GM18508 (cell line): ENCODE measurements at regions not wholly inside any gene's neighbourhood (a gene's known extent, or its start where the extent isn't known, plus 50 kb on each side); places are given as distances from the start of the nearest gene placed in this dataset.
"Not testable (repeated sequence)": the region's sequence is repeated elsewhere in the genome, so short reads cannot be mapped to it uniquely, and the experiment has no call there.

ENCODE experiments used
- ATAC-seq: cut with Tn5 transposase; IDR thresholded peaks from one replicate; pipeline ENCODE4 v1.9.1; 2021; ENCODE audit warnings: moderate number of reproducible peaks; ENCODE audit not compliant: insufficient read depth, unreplicated experiment

DNA sequence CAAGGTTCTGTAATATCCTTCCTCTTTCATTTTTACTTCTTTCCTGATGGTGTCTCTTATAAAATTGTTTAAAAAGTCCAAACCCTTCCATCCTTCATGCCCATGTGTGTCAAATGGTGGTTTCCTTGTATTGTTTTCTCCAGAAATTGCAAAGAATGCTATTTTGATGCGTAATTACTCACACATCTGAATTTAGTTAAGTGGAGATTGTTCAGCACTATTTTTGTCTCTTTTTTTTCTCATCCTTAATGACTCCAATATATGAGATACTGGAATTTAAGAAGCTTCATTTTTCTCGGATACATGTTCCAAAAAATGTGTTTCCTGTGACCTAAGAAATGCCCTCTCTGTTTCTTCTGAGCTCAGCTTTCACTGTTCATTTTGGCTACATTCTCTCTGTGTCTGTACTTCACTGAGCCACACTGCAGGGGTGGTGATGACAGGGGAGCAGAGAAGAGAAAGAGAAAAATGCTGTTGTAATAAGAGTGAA lies 799.8 kb downstream of the DIPK2A start:
- ATAC-seq, result no peak

DNA sequence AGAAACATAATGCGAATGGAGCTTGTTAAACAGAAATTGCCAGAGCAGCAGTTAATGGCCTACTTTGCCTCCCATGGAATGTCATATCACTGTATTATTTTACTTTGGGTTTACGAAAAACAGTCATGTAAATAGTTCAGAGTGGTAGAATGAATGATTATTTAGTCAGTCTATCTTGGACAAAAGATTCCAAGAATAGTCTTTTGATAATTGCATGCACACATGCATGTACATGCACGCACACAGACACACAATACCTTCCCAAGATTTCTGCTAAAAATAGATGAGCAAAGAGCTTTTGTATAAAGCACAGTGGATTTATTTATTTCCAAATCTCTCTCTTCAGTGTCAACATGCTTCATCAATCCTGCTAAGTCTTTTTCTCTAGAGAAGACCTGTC lies 800.7 kb downstream of the DIPK2A start:
- no peak for ATAC-seq

DNA sequence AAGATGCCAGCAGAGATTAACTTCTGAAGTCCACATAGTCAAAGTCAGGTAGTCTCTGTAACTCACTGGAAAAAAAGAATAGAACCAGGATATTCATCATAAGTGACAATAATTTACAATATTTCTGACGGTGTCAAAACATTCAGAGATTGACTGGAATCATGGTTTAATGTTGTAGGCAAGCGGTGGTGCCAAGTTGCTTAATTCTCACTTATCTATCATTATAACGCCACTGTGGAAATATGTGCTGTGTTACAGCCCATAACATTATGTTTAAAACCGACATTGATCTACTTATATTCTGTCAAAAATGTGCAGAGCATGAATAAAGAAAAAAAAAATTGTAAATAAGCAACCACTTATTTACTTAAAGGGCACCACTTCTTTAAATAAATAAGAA lies 801.7 kb downstream of the DIPK2A start:
- ATAC-seq, result no peak

DNA sequence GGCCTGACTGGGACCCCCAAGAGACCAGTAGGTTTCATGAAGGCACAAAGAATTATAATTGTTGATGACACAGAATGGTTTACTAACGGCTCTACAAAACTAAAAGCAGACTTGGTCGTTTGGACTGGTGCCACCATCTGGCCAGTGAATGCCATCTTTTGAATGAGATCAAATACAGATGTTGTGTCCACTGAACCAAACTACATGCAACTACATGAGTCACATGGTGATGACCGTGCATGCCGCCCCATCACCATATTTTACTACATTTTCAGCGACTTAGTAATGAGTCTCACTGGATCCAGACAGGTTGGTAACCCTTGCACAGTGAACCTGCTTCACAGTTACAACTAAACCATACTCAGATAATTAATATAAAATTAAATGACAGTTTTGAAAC lies 803.3 kb downstream of the DIPK2A start:
- ATAC-seq, result no peak

DNA sequence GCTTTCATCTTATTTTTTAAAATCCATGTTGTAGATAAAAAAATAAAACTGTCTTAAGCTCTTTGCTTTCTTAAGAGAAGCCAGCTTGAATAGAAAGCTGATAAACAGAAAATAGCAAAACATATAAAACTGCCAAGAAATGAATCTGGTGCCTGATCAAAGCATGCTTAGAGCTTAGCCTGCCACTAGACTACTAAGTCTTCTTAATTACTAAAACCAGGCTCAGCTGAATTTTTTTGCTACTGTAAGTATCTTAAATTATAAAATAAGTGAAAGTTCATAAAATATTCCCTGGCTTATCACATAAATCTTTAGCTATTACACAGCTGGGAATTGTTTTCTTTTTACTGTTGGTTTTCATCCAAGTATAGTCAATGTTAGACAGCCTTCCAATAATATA lies 803.9 kb downstream of the DIPK2A start:
- ATAC-seq, result no peak

DNA sequence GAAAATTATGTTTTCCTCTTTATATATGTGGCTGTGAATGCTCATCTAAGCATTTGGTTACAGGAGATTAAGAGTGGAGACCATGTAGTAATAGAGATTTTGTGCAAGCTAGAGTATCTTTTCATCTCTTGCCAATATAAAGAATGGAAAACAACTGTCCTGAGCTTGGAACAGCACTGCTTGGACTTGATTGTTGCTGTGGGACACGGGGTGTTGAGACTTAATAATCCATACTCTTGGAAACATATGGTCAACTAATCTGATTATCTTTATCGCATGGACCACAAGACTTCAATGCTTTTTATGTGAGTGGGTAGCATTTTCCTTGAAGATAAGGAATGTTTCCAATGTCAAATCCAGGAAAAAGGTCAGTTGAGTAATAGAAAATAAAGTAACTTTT lies 806.3 kb downstream of the DIPK2A start:
- no peak for ATAC-seq

DNA sequence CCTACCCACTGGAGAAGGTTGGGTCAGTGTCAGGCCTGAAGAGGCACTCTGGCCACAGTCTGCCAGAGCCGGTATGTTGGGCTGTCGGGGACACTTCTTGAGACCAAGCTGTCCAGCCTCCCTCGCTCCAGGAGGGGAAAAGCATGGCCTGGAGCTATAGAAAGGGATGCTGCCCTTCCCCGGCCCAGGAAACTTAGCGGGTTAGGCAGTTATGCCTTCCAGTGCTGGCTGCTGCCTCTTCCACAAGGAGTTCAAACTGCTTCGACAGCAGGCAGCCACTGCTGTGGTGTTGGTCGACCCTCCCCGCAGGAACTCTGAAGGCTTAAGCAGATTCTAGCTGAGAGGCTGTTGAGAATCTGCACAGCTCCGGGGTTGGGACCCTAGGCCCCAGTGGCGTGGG lies 819.4 kb downstream of the DIPK2A start:
- ATAC-seq, result no peak

DNA sequence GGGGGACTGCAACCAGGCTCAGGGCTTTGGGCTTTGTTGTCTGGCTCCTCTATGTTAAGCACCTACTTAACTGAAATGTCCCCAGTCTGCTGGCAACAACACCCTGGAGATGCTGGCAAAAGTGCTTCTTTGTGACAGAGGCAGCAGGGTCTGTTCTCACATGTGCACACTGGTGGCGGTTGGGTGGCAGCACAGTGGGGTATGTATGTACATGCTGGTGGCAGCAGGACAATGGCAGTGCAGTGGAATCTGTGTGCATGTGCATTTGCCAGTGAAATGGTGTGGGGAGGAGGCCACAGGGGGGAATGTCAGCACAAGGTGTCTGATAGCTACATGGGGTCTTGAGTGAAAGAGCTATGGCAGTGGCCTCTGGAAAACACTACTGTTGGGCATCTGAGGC lies 830.3 kb downstream of the DIPK2A start:
- ATAC-seq, result no peak

DNA sequence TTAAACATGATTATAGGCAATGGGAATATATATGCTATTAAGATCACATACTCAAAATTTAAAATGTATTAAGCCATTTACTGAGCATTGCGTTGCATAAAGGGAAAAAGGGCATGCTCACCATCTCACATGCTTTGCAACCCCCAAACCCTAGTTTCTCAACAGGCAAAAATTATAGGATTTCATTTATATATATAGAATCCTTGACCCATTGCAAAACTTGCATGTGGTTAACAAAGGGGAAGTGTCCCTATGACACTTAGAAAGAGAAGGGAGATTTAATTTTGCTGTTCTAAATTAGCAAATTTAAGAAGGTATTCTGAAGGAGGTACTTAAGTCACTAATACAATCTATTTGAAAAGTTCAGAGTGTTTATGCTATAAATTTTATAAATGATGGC lies 837.8 kb downstream of the DIPK2A start:
- no peak for ATAC-seq

DNA sequence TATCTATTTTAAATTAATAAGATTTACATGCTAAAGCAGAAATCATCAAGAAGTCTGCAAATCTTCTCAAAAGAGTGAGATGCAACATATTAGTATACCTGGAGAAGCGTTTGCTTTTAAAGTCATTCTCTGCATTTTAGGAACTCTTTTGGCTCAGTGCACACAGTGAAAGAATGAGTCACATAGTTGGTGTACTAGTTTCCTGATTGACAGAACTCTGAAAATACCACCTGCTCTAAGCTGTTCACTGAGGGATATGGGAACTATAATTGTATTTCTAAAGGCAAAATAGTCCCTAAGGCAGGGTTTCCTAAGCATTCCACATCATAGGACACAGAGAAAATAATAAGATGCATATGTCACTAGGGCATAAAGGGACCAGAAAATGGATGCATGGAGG lies 838.5 kb downstream of the DIPK2A start:
- ATAC-seq, result no peak

DNA sequence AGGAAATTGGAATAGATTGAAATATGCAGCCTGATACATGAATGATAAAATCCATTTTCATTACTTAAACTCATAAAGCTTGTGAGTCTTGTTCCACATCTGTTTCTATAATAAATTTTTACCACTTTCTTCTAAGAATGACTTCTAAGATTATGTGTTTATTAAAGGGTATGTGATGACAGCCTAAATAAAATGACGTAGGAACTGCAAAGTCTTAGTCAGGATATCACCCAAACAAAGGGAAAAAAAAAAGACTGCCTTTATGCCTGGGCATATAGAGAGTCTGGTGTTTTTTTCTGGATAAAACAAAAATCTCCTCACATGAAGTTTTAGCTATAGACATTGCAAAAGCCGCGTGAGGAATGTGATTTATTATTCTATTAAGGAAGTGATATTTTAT lies 844.0 kb downstream of the DIPK2A start:
- no peak for ATAC-seq

DNA sequence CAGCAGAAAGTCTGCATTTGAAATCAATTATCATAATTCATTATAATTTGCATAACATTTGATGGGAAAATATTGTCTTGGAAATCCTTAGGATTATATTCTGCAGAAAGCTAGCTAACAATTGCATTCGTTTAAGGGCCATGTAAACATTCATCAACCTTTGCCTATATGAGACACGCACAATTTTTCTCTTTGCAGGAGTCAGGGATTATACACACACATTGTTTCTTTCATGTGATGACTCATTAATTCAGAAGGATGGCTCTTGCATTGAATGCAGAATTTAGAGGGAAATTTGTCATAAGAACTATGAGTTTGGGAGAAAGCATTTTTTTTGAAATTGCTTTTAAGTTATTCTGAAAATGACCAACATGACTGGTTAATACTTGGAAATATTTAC lies 844.7 kb downstream of the DIPK2A start:
- ATAC-seq, result no peak

DNA sequence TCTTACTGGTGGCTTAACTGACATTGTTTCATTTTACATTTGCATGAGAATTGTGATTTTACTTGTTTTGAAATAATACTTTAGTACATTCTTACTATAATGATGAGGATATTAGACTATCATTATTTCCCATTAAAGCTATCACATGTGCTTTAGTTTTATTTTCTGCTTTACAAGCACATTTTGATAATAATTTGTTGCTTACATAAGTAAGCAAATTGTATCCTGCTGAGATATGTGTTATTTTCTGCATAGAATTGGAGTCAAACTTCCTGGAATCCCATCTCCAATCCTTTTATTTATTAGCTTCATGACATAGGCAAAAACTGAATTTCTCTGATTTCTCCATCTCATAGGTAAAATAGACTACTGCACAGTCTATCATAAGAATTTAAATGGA lies 847.4 kb downstream of the DIPK2A start:
- ATAC-seq, result no peak

DNA sequence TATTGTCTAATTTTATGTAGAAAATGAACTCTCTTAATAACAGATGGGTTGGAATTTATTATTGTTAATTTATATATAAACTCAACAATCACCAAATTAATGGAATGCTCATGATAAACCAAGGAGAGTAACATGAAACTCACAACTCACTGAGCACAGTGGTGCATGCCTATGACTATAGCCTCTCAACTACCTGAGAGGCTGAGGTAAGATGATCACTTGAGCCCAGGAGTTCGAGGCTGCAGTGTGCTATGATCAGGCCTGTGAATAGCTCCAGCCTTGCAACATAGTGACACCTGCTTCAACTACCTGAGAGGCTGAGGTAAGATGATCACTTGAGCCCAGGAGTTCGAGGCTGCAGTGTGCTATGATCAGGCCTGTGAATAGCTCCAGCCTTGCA lies 848.6 kb downstream of the DIPK2A start:
- not testable (repeated sequence) for ATAC-seq

DNA sequence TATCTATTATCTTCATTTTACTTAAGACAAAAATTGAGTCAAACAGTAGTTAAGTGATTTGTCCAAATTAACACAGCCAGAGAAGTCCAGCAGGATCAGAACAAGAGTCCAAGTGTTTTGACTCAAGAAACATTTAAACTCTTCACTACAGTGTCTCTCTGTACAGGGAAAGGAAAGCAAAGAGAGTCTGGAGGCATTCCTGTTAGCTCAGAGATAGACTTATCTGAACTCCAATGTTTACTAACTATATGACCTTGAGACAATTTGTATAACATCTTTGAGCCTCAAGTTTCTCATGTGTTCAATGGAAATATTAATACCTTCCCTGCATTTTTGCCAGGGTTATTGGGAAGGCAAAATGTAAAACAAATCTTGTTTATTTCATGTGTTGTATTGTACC lies 849.1 kb downstream of the DIPK2A start:
- ATAC-seq, result no peak

DNA sequence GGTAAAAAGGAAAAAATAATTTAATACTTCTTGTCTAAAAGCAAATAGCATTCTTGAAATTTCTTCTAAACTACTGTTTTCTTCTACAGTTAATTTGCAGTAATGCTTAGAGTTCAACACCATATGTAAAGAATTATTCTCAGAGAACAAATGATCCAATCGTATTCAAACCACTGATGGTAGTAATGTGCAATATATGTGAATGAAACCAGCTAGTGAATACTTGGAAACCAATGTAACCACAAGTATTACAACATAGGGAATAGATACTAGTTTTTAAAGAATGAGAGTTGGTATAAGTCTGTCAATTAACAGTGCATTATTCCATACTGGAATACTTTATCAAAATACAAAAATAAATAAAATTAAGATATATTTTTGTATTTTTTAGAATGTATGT lies 850.0 kb downstream of the DIPK2A start:
- ATAC-seq, result no peak

DNA sequence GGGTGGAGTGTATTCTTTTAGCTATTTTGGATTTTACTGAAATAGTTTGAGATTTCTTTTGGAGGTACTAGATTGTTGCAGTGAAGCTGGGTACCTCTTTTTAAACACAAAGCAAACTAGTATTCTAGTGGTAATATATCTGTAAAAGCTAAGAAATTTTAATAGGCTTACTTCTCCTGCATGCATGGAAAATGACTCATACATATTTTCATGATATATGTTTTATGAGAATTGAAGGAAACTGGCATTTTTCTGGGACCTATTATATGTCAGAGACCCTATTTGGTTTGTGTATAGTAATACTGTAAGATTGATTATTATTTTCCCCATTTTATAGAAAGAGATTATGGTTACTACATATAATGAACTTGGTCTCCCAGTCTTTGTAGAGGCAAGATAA lies 851.0 kb downstream of the DIPK2A start:
- ATAC-seq, result no peak

DNA sequence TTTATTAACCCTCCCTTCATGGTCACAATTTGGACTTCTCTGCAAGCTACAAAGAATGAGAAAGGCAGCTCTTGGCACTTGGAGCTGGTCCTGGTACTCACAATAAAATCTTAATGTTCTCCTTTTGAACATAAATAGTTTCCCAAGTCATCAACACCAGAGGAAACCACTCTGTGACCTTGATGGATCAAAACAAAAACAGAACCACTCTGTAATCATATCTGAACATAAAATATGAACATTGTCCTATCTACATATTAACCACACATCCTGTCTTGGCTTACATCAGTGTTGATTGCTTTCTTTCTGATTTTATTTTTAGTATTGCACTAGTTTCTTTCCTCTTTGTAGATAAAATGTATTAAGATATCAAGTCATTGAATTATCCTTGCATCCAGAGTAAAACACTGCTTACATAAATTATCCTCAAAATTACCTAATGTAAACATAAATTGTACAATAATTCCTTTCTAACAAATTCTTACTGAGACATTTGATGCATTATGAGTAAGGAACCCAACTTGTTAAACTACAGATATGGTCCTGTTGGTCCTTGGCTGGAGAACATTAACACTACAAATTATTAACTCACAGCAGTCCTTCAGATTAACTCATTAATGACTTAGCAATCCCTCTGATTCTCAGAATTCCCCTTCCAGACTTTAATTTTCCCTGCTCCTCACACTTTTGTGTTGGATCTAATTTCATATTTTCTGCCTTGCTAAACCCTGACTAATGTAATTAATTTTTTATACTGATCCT lies 860.5 kb downstream of the DIPK2A start:
- ATAC-seq, result no peak

DNA sequence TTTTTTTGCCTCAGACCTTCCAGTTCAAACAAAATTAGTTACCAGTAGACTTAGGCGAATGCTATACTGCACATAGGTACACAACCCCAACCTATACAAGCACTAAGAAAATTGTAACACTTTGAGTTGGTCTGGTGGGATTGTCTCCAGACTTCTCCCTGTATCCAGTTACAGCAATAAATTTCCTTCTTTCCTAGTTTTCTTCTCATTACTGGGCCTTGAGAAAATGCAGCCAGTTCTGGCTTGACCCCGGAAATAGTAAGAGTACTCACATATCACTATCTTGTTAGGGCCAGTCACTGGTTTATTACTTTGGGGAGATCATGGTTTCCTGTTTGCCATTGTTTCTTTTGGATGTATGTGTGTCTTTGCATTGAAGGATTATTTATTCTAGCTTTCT lies 868.4 kb downstream of the DIPK2A start:
- ATAC-seq, result no peak

DNA sequence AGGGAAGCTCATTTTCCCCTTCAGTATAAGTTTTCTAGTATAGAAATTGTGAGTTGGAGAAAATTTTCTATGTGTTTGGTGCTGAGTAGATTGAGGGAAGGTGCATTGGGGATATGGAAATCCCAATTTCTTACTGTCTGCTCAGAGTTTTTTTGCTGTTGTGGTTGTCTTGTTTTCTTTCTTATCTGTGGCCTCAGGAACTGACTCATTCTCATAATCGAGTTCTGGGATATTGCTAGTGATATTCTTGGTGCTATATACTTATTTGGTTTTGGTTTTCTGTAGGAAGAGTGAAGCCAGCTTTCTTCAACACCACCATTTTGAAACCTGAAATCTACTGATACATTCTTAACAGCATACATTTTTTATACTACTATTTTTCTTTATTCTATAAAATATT lies 869.2 kb downstream of the DIPK2A start:
- no peak for ATAC-seq

DNA sequence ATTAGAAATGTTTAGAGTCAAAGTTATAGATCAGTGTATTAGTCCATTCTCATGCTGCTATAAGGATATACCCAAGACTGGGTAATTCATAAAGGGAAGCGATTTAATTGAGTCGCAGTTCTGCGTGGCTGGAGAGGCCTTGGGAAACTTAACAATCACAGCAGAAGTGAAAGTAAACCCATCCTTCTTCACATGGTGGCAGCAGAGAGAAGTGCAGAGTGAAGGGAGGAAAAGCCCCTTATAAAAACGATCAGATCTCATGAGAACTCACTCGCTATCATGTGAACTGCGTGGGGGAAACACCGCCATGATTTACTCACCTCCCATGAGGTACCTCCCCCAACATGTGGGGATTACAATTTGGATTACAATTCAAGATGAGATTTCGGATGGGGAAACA lies 871.5 kb downstream of the DIPK2A start:
- no peak for ATAC-seq

DNA sequence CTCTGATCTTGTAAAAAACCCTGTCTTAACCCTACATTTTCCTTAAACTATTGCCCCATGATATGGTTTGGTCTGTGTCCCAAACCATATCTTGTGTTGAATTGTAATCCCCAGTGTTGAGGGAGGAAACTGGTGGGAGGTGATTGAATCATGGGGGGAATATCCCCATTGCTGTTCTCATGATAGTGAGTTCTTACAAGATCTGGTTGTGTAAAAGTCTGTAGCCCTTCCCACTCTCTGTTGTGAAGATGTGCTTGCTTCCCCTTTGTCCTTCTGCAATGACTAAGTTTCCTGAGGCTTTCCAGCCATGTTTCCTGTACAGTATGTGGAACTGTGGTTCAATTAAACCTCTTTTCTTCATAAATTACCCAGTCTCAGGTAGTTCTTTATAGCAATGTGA lies 881.4 kb downstream of the DIPK2A start:
- no peak for ATAC-seq

DNA sequence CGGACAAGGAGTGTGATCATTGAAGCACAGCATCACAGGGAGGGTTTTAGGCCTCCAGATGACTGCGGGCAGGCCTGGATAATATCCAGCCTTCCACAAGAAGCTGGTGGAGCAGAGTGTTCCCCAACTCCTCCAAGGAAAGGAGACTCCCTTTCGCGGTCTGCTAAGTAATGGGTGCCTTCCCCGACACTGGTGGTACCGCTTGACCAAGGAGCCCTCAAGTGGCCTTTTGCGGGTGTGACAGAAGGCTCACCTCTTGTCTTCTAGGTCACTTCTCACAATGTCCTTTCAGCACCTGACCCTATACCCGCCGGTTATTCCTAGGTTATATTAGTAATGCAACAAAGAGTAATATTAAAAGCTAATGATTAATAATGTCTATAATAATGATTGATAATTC lies 882.4 kb downstream of the DIPK2A start:
- ATAC-seq, result not testable (repeated sequence)
